ENCODE measurements at regions not wholly inside any gene's neighbourhood (a gene's known extent, or its start where the extent isn't known, plus 50 kb on each side); places are given as distances from the start of the nearest gene placed in this dataset.

- TF ChIP-seq CTCF (IDR thresholded peaks at IDR 0.05) (no peak), POLR2A (IDR thresholded peaks at IDR 0.05) (no peak)
Measured at GRCh38 chr14:28830115-28830534, 63.5 kb downstream of the FOXG1 start.
